ENCODE measurements at regions not wholly inside any gene's neighbourhood (a gene's known extent, or its start where the extent isn't known, plus 50 kb on each side); places are given as distances from the start of the nearest gene placed in this dataset.

- H3K4me2 ChIP-seq (ENCODE audit: low read depth, low read length), result no peak overlapping the region
- ATAC-seq, result no peak
- no peak for FAIRE-seq
- H4K20me1 ChIP-seq (ENCODE audit: insufficient read depth, low read length), result no peaks in the 10 kb centered on the region
- ChIA-PET POLR2A (no interaction called here), CTCF (ENCODE audit: low intra/inter-chr PET ratio, low total read pairs) (no interaction called here)
- no peaks in the 10 kb centered on the region for H3K36me3 ChIP-seq (replicated peaks in 1 of 2; ENCODE audit: control insufficient read depth in 1 of 2, insufficient read depth in 2 of 2, low read length in 2 of 2)
- no peak overlapping the region for H3K4me3 ChIP-seq (replicated peaks in 1 of 3; ENCODE audit: insufficient read depth in 1 of 3, low read depth in 2 of 3, low read length in 3 of 3)
- H3K4me1 ChIP-seq (ENCODE audit: insufficient read depth, low read length), result no peaks in the 10 kb centered on the region
- no peak overlapping the region for H2AFZ ChIP-seq (ENCODE audit: low read length)
- in situ Hi-C loops (cut with HindIII; ENCODE audit: extremely low pct_ligation_motif_present, low pct_unique_long_range_greater_than_20kb) (no loop called here), intact Hi-C loops (cut with micrococcal nuclease; ENCODE audit: unreplicated experiment) (no loop called here)
- TF ChIP-seq ATM (IDR thresholded peaks at IDR 0.05; ENCODE audit: borderline replicate concordance) (no peak), ZNF670 (CRISPR knock-in tag; IDR thresholded peaks at IDR 0.05; ENCODE audit: borderline replicate concordance) (no peak), HOXA5 (CRISPR knock-in tag; IDR thresholded peaks at IDR 0.05) (no peak), DBP (CRISPR knock-in tag; IDR thresholded peaks at IDR 0.05; ENCODE audit: not compliant biosample characterization) (no peak), ZNF460 (CRISPR knock-in tag; IDR thresholded peaks at IDR 0.05; ENCODE audit: borderline replicate concordance) (no peak), GPBP1L1 (CRISPR knock-in tag; IDR thresholded peaks at IDR 0.05) (no peak), ZNF570 (CRISPR knock-in tag; IDR thresholded peaks at IDR 0.05; ENCODE audit: borderline replicate concordance) (no peak), DMAP1 (CRISPR knock-in tag; IDR thresholded peaks at IDR 0.05) (no peak), RARA (CRISPR knock-in tag; IDR thresholded peaks at IDR 0.05) (no peak), ZNF367 (CRISPR knock-in tag; IDR thresholded peaks at IDR 0.05; ENCODE audit: borderline replicate concordance) (no peak), TCF12 (IDR thresholded peaks at IDR 0.05) (no peak), TCF12 (CRISPR knock-in tag; IDR thresholded peaks at IDR 0.05) (no peak)
- BruUV-seq (replicated peaks), result no TSS peak
- 6% methylated on average over 1 of the region's 1 CpG for WGBS (ENCODE audit: low lambda C conversion rate)
- no peak overlapping the region for H3K9ac ChIP-seq (ENCODE audit: insufficient read depth, low read depth, low read length)
- no peak overlapping the region for H3K27ac ChIP-seq (ENCODE audit: extremely low read length, insufficient read depth, low read length)
- H3K9me3 ChIP-seq (ENCODE audit: low read length), result peaks cover 91% of the 10 kb centered on the region
- no peaks in the 10 kb centered on the region for H3K27me3 ChIP-seq (ENCODE audit: control insufficient read depth in 1 of 2, insufficient read depth in 2 of 2, low read length in 2 of 2)
- DNase-seq (ENCODE audit: low spot score), result no peak
- no peaks in the 10 kb centered on the region for H3K79me2 ChIP-seq (ENCODE audit: insufficient read depth, low read length)
Measured at GRCh38 chr4:19408490-19408889, 843.2 kb upstream of the SLIT2 start.

Data from HepG2 (cell line).